ENCODE measurements at regions not wholly inside any gene's neighbourhood (a gene's known extent, or its start where the extent isn't known, plus 50 kb on each side); places are given as distances from the start of the nearest gene placed in this dataset.

GRCh38 chr9:82604947-82605656, 457.8 kb downstream of the RASEF start:
- TF ChIP-seq, protein P1, sequence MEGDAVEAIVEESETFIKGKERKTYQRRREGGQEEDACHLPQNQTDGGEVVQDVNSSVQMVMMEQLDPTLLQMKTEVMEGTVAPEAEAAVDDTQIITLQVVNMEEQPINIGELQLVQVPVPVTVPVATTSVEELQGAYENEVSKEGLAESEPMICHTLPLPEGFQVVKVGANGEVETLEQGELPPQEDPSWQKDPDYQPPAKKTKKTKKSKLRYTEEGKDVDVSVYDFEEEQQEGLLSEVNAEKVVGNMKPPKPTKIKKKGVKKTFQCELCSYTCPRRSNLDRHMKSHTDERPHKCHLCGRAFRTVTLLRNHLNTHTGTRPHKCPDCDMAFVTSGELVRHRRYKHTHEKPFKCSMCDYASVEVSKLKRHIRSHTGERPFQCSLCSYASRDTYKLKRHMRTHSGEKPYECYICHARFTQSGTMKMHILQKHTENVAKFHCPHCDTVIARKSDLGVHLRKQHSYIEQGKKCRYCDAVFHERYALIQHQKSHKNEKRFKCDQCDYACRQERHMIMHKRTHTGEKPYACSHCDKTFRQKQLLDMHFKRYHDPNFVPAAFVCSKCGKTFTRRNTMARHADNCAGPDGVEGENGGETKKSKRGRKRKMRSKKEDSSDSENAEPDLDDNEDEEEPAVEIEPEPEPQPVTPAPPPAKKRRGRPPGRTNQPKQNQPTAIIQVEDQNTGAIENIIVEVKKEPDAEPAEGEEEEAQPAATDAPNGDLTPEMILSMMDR (conservative IDR thresholded peaks at IDR 0.05 in 1 of 2, IDR thresholded peaks at IDR 0.05 in 1 of 2; ENCODE audit: low read depth in 1 of 2, low read length in 2 of 2): no peak
- no peak for TF ChIP-seq EZH2 (IDR thresholded peaks at IDR 0.05; ENCODE audit: low read length, missing control alignments)
